HEK293T (cell line): ENCODE measurements at regions not wholly inside any gene's neighbourhood (a gene's known extent, or its start where the extent isn't known, plus 50 kb on each side); places are given as distances from the start of the nearest gene placed in this dataset.

Experiments
- CTCF ChIA-PET: fragments of 350-600 bp; formaldehyde crosslinking; extraction: SDS; loops from one replicate; lab custom pipeline; 2021; ENCODE audit warnings: antibody characterized with exemption, inconsistent platforms; lab: Yijun Ruan, JAX
- POLR2A ChIA-PET: fragments of 350-600 bp; formaldehyde crosslinking; extraction: SDS; loops from one replicate; lab custom pipeline; 2020; ENCODE audit warnings: antibody characterized with exemption, inconsistent platforms; lab: Yijun Ruan, JAX
- DNase-seq: peaks from one replicate; pipeline ENCODE4 v3.0.0; 2012; ENCODE audit warnings: mixed read lengths; ENCODE audit errors: extremely low spot score
- ARNT ChIP-seq: fragments of 450-650 bp; IDR thresholded peaks from 2 replicates; pipeline ENCODE4 v1.6.1; 2017; ENCODE audit warnings: mild to moderate bottlenecking
- BHLHE40 ChIP-seq: fragments of 450-650 bp; IDR thresholded peaks from 2 replicates; pipeline ENCODE4 v1.6.1; 2016; ENCODE audit warnings: mild to moderate bottlenecking, moderate library complexity, borderline replicate concordance
- CTBP1 ChIP-seq: fragments of 450-650 bp; IDR thresholded peaks from 2 replicates; pipeline ENCODE4 v1.6.1; 2016; ENCODE audit warnings: borderline replicate concordance
- ELF4 ChIP-seq: fragments of 450-650 bp; IDR thresholded peaks from 2 replicates; pipeline ENCODE4 v1.6.1; 2017; ENCODE audit warnings: antibody characterized with exemption
- FOXA1 ChIP-seq: fragments of 450-650 bp; IDR thresholded peaks from 2 replicates; pipeline ENCODE4 v1.6.1; 2016; ENCODE audit warnings: mild to moderate bottlenecking
- FOXK2 ChIP-seq: fragments of 450-650 bp; IDR thresholded peaks from 2 replicates; pipeline ENCODE4 v1.6.1; 2016; ENCODE audit warnings: mild to moderate bottlenecking
- FOXM1 ChIP-seq: fragments of 450-650 bp; IDR thresholded peaks from 2 replicates; pipeline ENCODE4 v1.6.1; 2017; ENCODE audit warnings: mild to moderate bottlenecking, borderline replicate concordance
- HDGF ChIP-seq: fragments of 450-650 bp; IDR thresholded peaks from 2 replicates; pipeline ENCODE4 v1.6.1; 2017; ENCODE audit warnings: antibody characterized with exemption, borderline replicate concordance
- L3MBTL2 ChIP-seq: fragments of 450-650 bp; conservative IDR thresholded peaks from 2 replicates; pipeline ENCODE4 v1.6.1; 2016; ENCODE audit warnings: mild to moderate bottlenecking
- LEF1 ChIP-seq: fragments of 450-650 bp; IDR thresholded peaks from 2 replicates; pipeline ENCODE4 v1.6.1; 2017; ENCODE audit warnings: mild to moderate bottlenecking, borderline replicate concordance
- NFRKB ChIP-seq: fragments of 450-650 bp; IDR thresholded peaks from 2 replicates; pipeline ENCODE4 v1.6.1; 2016; ENCODE audit warnings: mild to moderate bottlenecking, moderate library complexity
- SP1 ChIP-seq: fragments of 450-650 bp; IDR thresholded peaks from 2 replicates; pipeline ENCODE4 v1.6.1; 2017
- SUZ12 ChIP-seq: fragments of 450-650 bp; IDR thresholded peaks from 2 replicates; pipeline ENCODE4 v1.6.1; 2016; ENCODE audit warnings: mild to moderate bottlenecking
- TARDBP ChIP-seq: fragments of 450-650 bp; IDR thresholded peaks from 2 replicates; pipeline ENCODE4 v1.6.1; 2016
- ZNF384 ChIP-seq: fragments of 450-650 bp; IDR thresholded peaks from 2 replicates; pipeline ENCODE4 v1.6.1; 2016
- TF ChIP-seq, protein P1 (sequence below): fragments of 450-650 bp; IDR thresholded peaks from 2 replicates; pipeline ENCODE4 v1.6.1; 2016

DNA sequence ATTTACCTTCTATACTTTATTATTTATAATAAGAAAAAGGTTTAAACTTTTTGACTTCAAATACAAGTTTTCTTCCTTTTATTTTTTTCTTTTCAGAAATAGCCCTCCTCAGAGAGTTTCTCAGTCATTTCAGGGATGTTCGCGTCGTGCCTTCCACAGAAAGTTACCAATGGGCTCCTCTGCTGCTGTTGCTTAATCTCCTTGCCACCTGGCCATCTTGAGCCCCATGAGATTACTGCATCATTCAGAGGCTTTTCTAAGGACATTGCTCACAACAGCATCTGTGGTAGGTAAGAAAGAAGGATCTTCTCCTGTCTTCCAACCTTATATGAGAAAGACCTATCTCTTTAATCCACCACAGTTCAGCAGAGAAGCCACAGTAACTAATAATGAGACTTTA, 1361.9 kb upstream of the ADGRL3 start:
- ChIA-PET CTCF (no interaction called here), POLR2A (no interaction called here)
- no peak for TF ChIP-seq FOXK2
- TF ChIP-seq, protein P1, sequence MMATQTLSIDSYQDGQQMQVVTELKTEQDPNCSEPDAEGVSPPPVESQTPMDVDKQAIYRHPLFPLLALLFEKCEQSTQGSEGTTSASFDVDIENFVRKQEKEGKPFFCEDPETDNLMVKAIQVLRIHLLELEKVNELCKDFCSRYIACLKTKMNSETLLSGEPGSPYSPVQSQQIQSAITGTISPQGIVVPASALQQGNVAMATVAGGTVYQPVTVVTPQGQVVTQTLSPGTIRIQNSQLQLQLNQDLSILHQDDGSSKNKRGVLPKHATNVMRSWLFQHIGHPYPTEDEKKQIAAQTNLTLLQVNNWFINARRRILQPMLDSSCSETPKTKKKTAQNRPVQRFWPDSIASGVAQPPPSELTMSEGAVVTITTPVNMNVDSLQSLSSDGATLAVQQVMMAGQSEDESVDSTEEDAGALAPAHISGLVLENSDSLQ: no peak
- no peak for DNase-seq

- DNase-seq: no peak
- TF ChIP-seq CTBP1 (no peak), L3MBTL2 (no peak), SUZ12 (no peak), LEF1 (no peak), FOXM1 (no peak), NFRKB (no peak), ELF4 (no peak), FOXA1 (no peak), ARNT (no peak), TARDBP (no peak), SP1 (no peak), ZNF384 (no peak), BHLHE40 (no peak), HDGF (no peak), FOXK2 (no peak)
- TF ChIP-seq, protein P1: no peak
- CTCF ChIA-PET: no interaction called here
- POLR2A ChIA-PET: no interaction called here
Observed at GRCh38 chr4:59841698-59842097, 1358.4 kb upstream of the ADGRL3 start.

DNA sequence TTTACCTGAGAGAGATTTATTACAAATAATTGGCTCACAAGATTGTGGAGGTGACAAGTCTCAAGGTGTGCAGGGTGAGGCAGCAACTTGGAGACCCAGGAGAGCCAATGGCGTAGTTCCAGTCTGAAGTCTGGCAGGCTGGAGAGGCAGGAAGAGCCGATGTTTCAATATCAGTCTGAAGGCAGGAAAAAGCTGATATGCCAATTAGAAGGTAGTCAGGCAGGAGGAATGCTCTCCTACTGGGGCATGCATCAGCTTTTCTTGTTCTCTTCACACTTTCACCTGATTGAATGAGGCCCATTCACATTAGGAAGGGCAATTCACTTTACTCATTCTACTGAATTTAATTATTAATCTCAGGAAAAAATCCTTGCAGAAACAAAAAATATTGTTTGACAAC, 1351.7 kb upstream of the ADGRL3 start:
- POLR2A ChIA-PET: no interaction called here
- CTCF ChIA-PET: no interaction called here

DNA sequence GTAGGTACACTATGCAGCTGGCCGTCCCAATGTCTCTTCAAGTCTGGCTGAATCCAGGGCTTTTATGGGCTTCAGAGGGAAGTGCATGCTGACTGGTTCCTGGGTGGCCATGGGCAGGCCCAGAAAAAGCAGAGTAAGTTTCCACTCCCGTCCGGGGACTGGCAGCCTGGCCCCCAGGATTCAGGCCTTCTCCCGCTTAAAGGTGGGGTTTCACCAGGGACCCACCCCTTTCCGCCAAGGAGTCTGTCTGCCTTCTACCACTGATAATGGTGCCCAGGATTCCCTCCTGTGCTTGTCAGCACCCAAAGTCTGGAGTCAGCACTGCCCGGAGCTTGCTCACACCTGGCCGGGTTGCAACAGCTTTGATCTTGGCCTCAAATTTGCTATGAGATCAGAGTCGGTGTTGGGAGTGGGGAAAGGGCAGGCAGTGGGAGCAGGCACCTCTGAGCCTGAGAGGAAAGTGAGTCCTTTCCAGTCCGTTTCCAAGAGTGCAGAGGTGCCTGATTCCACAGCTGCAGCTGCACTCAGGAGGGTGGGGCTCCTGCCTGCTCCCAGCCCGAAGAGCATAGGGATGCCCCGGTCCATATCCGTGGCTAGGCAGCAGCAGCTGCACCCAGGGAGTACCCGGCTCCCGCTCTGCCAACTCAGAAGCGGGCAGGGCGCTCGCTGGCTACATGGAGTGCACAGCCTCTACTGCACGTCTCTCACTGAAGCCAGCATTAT, 1344.3 kb upstream of the ADGRL3 start:
- TF ChIP-seq TARDBP (no peak), L3MBTL2 (no peak), ARNT (no peak), BHLHE40 (no peak), CTBP1 (no peak), FOXM1 (no peak), NFRKB (no peak)
- ChIA-PET CTCF (no interaction called here), POLR2A (no interaction called here)
- no peak for DNase-seq

More for the DNA sequence above, 1351.7 kb upstream of the ADGRL3 start:
- no peak for TF ChIP-seq SP1
- TF ChIP-seq SUZ12: no peak
- TF ChIP-seq FOXA1: no peak
- TF ChIP-seq, protein P1: no peak
- TF ChIP-seq NFRKB: no peak
- TF ChIP-seq FOXM1: no peak
- no peak for TF ChIP-seq CTBP1
- TF ChIP-seq BHLHE40: no peak
- no peak for DNase-seq

GRCh38 chr4:59869056-59869455, 1331.1 kb upstream of the ADGRL3 start:
- ChIA-PET CTCF (no interaction called here), POLR2A (no interaction called here)
- no peak for DNase-seq
- TF ChIP-seq NFRKB: no peak
- TF ChIP-seq ZNF384: no peak
- no peak for TF ChIP-seq ARNT
- no peak for TF ChIP-seq TARDBP
- TF ChIP-seq CTBP1: no peak
- no peak for TF ChIP-seq BHLHE40
- TF ChIP-seq SP1: no peak
- no peak for TF ChIP-seq FOXA1
- TF ChIP-seq LEF1: no peak
- TF ChIP-seq, protein P1: no peak
- no peak for TF ChIP-seq FOXK2
- TF ChIP-seq SUZ12: no peak
- no peak for TF ChIP-seq HDGF
- no peak for TF ChIP-seq ELF4
- no peak for TF ChIP-seq FOXM1
- TF ChIP-seq L3MBTL2: no peak

DNA sequence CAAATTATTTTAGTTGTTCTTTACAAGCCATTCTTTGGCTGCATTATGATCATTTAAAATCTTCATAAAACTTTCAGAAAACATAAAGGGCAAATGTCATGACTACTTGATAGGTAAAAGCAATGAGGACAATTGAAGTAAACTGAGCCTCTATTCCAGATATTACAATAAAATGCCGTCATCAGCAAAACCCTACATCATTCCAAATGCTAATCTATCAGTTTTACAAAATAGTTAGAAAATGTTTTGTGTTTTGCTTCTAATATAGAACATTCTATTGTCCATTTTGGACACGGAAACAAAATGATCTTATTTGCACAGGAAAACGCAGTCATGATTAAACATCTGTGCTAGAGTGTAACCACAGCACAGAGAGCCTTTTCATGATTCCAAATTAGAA, 1330.6 kb upstream of the ADGRL3 start:
- ChIA-PET CTCF (no interaction called here), POLR2A (no interaction called here)
- DNase-seq: no peak
- TF ChIP-seq TARDBP: no peak
- TF ChIP-seq NFRKB: no peak
- TF ChIP-seq LEF1: no peak
- no peak for TF ChIP-seq ZNF384
- no peak for TF ChIP-seq SP1
- no peak for TF ChIP-seq ARNT
- no peak for TF ChIP-seq CTBP1
- TF ChIP-seq SUZ12: no peak
- no peak for TF ChIP-seq FOXK2
- TF ChIP-seq BHLHE40: no peak
- no peak for TF ChIP-seq FOXM1

DNA sequence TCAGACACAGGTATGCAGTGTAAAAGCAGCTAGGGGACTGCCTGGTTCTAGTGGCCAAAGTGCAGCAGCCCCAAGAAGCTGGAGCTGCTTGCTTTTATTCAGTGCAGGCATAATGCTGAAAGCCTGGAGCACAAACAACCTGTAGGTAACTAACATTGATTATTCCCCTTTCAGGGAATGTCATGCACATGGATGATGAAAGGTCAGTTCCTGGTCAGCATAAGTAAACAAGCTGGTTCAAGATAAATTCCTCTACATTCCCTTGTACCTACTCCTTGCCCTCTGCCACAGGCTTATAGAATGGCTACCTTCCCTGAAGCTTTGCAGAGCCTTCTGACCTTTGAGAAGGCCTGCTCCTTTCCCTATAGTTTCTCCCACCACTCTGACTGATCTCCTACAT, 1318.5 kb upstream of the ADGRL3 start:
- no peak for DNase-seq
- CTCF ChIA-PET: no interaction called here
- POLR2A ChIA-PET: no interaction called here
- TF ChIP-seq L3MBTL2: no peak
